GM18867 (cell line): ENCODE measurements at regions not wholly inside any gene's neighbourhood (a gene's known extent, or its start where the extent isn't known, plus 50 kb on each side); places are given as distances from the start of the nearest gene placed in this dataset.
"Not testable (repeated sequence)": the region's sequence is repeated elsewhere in the genome, so short reads cannot be mapped to it uniquely, and the experiment has no call there.

Experiments used
- ATAC-seq: cut with Tn5 transposase; IDR thresholded peaks from one replicate; pipeline ENCODE4 v1.9.1; 2021; ENCODE audit warnings: mild to moderate bottlenecking, moderate library complexity; ENCODE audit not compliant: unreplicated experiment

DNA sequence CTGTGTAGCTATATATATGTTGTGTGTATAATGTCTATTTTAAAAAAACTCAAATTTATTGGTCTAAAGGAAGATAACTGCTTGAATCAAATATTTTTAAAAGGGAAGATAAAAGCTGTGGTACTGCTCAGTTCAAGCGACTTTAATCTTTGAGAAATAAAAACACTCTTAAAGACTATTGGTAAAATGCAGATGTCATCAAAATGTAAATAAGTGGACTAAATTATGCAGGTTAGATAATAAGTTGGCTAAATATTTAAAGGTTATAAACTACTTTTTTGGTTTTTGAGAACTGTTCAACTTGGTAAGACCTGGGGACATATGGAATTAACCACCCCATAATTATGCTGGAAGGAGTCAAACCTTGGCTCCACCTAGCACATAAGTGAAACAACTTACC is 144.7 kb upstream of the ITM2A start:
- no peak for ATAC-seq

DNA sequence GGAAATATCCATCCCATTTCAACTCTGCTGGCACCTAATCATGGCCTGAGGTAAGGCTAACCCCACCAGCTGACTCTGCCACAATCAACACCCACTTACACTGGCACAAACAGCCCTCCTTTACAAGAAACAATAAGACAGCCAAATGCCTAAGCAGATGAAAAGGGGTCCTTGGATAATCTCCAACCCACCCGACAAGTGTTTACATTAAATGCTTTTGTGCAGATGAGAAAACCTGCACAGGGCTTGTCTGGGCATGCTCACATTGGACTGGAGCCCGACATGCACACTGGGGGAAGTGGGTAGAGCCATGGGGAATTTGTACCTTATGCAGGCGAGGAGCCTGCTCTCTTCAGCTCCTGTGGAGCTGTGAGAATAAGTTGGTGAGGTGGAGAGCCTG is 138.9 kb upstream of the ITM2A start:
- ATAC-seq, result no peak

DNA sequence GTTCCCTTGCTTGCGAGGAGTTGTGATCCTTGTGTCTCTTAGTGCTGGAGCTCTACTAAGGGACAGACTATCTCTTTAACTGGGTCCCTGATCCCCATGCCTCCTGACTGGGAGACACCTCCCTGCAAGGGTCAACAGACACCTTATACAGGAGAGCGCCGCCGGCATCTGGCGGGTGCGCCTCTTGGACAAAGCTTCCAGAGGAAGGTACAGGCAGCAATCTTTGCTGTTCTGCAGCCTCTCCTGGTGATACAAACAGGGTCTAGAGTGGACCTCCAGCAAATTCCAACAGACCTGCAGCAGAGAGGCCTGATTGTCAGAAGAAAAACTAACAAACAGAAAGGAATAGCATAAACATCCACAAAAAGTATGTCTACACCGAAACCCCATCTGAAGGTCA is 115.6 kb upstream of the ITM2A start:
- no peak for ATAC-seq

DNA sequence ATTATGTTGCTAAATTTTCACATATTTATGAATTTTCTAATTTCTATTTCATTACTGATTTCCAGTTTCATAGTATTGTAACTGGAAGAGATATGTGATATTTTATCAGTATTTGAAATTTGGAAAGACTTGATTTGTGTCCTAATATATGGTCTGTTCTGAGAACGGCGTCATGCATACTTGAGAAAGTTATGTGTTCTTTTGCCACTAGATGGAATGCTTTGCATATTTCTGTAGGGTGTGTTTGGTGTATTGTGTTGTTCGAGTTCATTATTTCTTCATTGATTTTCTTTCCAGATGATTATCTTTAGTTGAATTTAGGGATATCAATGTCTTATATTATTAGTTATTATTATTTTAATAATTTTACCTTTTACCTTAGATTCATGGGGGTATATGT is 110.6 kb upstream of the ITM2A start:
- ATAC-seq, result no peak

DNA sequence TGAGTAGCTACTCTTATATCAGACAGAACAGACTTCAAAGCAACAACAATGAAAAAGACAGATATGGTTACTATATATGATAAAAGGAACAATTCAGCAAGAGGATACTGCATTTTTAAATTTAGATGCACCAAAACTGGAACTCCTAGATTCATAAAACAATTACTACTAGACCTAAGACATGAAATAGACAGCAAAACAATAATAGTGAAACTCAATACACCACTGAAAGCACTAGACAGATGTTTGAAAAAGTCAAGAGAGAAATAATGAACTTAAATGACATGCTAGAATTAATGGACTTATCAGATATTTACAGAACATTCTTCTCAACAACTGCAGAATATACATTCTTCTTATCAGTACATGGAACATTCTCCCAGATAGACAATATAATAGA is 99.5 kb upstream of the ITM2A start:
- no peak for ATAC-seq

DNA sequence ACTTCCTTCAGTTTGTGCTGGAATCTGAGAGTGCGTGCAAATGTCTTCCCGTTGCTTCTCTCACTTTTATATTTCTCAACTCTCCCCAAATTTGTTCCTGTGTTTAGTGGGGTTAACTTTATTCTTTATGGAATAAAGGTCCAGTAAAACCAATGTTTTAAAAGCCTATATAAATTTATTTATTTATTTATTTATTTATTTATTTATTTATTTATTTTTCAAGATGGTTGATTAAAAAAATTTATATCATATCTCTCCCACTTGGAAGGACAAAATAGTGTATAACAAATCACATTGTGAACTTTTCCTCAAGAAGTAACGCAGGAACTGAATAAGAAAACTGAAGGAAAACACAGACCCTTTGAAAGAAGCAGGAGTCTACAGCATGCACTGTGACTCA is 95.3 kb upstream of the ITM2A start:
- ATAC-seq, result no peak

DNA sequence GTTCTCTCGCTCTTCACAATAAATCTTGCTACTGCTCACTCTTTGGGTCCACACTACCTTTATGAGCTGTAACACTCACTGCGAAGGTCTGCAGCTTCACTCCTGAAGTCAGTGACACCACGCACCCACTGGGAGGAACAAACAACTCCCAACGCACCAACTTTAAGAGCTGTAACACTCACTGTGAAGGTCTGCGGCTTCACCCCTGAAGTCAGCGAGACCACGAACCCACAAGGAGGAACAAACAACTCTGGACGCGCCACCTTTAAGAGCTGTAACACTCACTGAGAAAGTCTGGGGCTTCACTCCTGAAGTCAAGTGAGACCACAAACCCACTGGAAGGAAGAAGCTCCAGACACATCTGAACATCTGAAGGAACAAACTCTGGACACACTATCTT is 89.5 kb upstream of the ITM2A start:
- not testable (repeated sequence) for ATAC-seq

DNA sequence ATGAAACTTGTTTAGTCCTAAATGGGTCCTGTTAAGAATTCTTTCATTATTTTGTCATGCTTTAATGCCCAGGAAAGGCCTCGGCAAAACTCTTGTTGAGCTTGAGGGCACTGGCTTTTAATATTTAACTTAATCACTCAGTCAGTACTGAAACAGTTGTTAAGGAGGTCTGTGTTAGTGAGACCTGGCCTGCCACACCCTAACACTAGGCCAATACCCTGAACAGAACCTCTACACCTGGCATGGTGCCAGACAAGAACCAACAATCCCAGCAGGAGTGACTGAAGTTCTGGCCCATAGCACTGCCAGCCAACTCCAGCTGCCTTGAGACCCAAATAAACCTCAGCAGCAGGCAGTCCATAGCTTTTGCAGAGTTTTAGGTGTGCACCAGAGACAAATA is 85.7 kb upstream of the ITM2A start:
- no peak for ATAC-seq

DNA sequence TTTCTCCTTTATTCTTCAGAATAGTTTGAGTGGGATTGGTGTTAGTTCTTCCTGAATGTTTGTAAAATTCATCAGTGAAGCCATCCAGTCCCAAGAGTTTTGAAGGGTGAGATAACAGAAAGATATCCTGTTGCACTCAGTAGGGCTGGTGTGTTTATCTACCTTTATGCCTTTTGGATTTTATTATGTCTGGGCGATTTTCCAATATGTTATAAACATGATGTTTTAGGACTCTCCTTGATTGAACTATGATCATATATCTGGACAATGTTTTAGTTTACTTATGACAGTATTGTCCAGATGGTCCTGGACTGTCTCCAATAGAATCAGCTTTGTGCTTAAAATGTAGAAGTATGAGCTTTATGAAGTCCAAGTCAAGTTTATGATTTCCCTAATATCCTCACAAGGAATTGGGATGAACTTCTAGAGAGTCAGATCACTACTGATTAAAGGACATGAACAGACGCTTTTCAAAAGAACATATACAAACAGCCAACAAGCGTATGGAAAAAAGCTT is 77.6 kb upstream of the ITM2A start:
- no peak for ATAC-seq

DNA sequence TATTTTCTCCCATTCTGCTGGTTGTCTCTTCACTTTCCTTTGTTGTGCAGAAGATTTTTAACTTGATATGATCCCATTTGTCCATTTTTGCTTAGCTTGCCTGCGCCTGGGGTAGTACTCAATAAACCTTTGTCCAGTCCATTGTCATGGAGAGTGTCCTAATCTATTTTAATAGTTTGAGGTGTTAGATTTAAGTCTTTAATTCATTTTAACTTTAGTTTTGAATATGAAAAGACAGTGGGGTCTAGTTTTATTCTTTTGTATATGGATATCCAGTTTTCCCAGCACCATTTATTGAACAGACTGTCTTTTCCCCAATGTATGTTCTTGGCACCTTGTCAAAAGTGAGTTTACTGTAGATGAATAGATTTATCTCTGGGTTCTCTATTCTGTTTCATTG is 76.0 kb upstream of the ITM2A start:
- ATAC-seq, result no peak

DNA sequence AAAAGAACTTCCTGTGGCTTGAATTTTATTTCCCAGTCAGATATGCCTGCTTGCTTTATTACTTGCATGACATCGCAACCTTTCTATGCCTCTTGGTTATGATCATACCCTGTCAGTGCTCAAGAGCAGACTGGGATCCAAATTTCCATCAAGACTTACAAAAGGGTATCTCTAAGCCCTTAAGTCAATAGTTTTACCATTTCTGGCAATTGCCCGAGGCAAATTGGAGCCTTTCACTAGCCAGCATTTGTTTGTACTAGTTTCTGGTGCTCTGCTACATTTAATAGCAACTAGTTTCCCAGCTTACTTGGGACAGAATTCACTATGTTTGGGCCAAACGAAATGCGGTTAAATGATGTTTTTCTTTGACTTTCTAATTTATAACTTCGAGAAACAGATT is 73.2 kb upstream of the ITM2A start:
- no peak for ATAC-seq
